Left renal cortex interstitium (tissue), 4 donors: ENCODE measurements at regions not wholly inside any gene's neighbourhood (a gene's known extent, or its start where the extent isn't known, plus 50 kb on each side); places are given as distances from the start of the nearest gene placed in this dataset.
"Not testable (repeated sequence)": the region's sequence is repeated elsewhere in the genome, so short reads cannot be mapped to it uniquely, and the experiment has no call there.

Experiments
- DNase-seq, 4 donors: peaks; one replicate each; pipeline ENCODE4 v3.0.0-alpha.2; 2013; ENCODE audit warnings: low read depth in 4 of 4, low spot score in 2 of 4, missing footprints in 1 of 4

GRCh38 chr13:64206430-64207225, 2791.0 kb upstream of the PCDH20 start:
- DNase-seq, result no peak

- no peak for DNase-seq
Observed at GRCh38 chr13:64202517-64202916, 2786.9 kb upstream of the PCDH20 start.

DNA sequence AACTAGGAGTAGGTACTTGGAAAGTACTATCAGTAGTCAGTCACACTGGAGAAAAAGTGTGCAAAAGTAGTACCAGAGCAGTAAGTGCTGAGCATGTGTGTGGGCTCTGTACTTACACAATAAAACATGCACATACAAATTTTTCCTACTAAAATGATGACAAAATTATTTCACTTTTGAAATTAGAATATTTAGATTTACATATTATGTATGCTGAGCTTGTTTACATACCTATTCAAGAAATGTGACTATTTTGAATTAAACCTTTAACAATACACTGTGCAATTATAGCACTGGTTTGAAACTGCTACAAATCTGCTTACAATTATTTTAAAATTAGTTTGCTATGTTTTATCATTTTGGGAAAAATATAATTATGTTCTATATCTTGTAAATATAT, 2781.6 kb upstream of the PCDH20 start:
- DNase-seq, result no peak

DNA sequence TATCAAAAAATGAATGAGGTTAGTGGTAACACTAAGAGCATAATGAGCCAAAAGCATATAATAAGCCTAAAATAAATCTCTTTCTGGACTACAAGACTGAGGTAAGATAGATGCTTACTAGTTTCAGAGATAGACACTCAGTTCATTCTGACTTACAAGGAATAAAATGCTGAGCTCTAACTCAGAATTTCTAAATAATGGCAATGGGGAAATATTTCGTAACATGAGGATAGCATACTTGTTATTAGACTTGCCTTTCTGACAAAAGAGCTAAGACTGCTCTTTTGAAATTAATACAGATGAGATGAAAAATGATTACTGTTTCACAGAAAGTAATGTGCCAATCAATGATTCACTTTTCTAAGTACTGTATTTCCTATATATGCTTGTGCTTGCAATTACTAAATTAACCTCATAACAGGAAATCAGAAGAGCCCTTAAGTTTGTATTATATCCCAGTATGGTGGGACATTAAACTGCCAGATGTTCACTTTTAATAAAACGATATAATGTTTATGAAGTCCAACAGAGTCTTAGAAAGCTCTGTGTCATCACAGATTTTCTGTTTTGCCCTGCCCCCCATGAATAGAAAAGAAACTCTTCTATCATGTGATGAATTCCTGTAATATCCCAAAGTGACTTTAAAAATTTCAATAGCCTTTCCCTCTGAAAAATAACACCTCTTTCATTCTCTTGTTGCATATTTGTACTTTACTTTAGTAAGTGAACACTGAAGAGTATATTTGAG, 2771.0 kb upstream of the PCDH20 start:
- no peak for DNase-seq

DNA sequence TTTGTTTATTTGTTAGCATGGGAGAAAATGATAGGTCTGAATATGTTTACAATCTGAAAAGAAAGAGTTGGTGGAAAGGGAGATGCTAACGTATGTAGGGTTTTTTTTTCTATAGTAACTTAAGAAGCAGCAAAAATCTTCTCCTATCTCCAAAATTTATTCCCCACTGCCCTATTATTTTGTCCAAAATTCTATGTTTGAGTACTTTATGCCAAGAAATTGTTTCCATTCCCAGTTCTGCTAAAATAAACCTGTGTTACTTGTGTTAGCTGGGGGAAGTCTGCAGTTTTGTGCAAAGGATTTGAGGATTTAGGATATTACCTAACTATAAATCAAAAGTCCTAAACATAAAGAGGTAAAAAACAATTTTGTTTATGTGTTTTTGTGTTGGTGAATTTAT, 2770.4 kb upstream of the PCDH20 start:
- no peak for DNase-seq

DNA sequence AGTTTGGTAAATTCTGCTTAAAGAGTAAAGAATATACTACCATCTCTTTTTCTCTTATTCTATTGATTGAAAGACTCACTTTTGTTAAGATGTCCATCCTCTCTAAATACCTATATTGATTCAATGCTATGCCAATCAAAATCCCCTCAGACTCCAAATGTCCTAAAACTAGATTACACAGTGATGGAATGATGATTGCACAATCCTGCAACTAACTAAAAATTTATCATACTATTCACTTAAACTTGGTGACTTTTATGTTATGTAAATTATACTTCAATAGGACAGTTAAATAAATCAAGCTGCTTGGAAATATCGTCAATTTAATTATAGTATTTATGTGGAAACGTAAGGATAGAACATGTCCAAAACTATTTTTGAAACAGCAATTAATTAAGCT, 2765.1 kb upstream of the PCDH20 start:
- no peak for DNase-seq

- DNase-seq, result no peak
Observed at GRCh38 chr13:64165826-64166225, 2750.2 kb upstream of the PCDH20 start.

DNA sequence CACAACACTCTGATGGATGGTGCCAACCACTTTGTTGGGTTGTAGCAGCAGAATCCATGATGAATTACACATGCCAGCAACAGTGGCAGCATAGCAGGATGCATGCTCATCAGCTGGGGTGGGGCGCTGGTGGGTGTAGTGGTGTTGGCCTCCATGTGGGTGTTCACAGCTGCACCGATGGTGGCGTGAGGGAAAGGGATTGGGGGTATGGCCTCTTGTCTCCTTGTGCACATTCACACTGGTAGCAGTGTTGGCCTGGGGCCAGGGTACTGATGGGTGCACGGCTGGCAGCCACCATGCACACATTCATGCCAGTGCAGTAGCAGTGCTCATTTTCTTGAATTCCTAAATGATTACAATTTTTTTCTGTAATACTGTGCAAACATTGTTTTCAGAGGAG, 2748.8 kb upstream of the PCDH20 start:
- DNase-seq, result no peak

- no peak for DNase-seq
Observed at GRCh38 chr13:64160479-64160878, 2744.8 kb upstream of the PCDH20 start.

DNA sequence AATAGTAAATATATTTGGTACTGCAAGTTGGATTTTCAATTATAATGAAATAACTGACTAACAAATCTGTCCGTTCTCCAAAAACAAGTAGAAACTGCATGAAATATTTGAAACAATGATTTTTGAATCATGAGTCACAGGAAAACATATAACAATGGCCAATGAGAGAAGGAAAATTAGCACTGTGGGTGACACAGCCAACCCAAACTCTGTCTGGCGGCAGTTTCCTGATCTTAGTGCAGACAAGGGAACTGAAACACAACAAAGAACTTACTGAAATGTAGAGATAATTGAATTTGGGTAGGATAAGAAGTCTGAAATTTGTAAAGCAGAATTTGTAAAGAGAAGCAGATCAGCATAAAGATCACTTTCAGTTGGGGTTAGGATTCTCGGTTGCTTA, 2743.3 kb upstream of the PCDH20 start:
- DNase-seq, result no peak

GRCh38 chr13:64154514-64154913, 2738.9 kb upstream of the PCDH20 start:
- DNase-seq, result no peak

GRCh38 chr13:64130600-64130999, 2715.0 kb upstream of the PCDH20 start:
- DNase-seq, result no peak

- no peak for DNase-seq
Observed at GRCh38 chr13:64130171-64130570, 2714.5 kb upstream of the PCDH20 start.

DNA sequence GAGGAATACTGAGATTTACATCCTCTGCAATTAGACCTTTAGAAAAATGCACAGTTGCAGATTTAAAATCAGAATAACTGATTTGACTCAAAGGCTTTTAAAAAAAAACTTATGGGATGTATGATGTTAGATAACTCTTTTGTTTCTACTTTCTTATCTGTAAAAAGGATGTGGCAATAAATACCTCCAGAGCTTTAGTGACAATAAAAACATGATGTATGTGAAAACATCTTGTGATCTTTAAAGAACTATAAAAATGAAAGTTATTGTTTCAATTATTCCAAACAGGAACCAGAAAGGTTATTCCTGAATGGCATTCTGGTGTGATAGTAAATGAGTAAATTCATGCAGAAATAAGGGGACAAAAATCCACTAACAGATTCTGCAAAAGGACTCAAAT, 2712.2 kb upstream of the PCDH20 start:
- DNase-seq, result no peak

DNA sequence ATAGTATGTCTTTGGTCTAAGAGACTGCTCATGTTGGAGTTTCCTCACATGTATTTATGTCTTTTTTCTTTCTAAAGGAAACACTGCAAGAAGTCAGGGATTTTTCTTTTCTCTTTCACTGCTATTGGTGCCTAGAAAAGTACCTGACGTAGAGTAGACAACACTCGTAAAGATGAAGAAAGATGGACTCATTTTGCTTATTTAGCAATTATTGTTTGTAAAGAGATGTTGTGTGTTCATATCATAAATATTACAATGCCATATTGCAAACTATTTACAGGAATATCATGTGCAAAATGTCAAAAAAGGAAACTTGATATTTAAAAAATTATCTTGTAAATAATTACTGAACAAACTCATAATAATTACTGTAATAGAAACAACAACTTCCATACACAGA, 2711.5 kb upstream of the PCDH20 start:
- DNase-seq, result no peak

- DNase-seq, result not testable (repeated sequence)
Observed at GRCh38 chr13:64121023-64121709, 2705.5 kb upstream of the PCDH20 start.

DNA sequence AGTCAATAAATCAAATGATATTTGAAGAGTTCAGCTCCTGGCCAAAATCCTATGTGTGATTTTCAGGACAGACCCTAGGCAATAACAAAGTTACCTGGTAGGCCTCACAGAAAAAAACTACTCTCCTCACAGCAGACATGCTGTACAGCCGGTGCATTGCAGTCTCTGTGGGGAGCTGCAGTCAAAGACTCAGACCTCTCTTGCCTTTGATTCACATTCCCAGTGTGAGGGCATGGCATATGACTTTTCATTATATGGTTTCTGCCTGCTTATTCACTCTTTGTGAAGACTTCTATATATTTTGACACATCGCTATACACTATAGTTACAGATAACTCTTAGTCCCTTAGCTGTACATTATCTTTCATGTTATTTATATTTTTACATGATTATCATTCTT, 2684.3 kb upstream of the PCDH20 start:
- DNase-seq, result no peak

- DNase-seq, result no peak
Observed at GRCh38 chr13:64090311-64090710, 2674.7 kb upstream of the PCDH20 start.

- DNase-seq, result no peak
Observed at GRCh38 chr13:64088491-64088890, 2672.8 kb upstream of the PCDH20 start.

GRCh38 chr13:64087624-64088023, 2672.0 kb upstream of the PCDH20 start:
- no peak for DNase-seq

GRCh38 chr13:64083811-64084210, 2668.2 kb upstream of the PCDH20 start:
- DNase-seq, result no peak

- no peak for DNase-seq
Observed at GRCh38 chr13:64083396-64083795, 2667.7 kb upstream of the PCDH20 start.
